Gastrocnemius medialis (tissue), 4 donors: ENCODE measurements at regions not wholly inside any gene's neighbourhood (a gene's known extent, or its start where the extent isn't known, plus 50 kb on each side); places are given as distances from the start of the nearest gene placed in this dataset.

ENCODE experiments used
- POLR2A ChIP-seq, 2 donors: fragments of 450-650 bp; IDR thresholded peaks; one replicate each; pipeline ENCODE4 v1.6.1; 2017; ENCODE audit warnings: antibody characterized with exemption in 2 of 2, mild to moderate bottlenecking in 2 of 2, moderate library complexity in 2 of 2
- TF ChIP-seq, protein P1 (sequence below), 5 experiments: fragments of 450-650 bp in 3 of 5; fragments of 200-600 bp in 2 of 5; sonication (generic) in 2 of 5; IDR thresholded peaks in 4 of 5; conservative IDR thresholded peaks in 1 of 5; 1 replicate in 4 of 5; 2 replicates in 1 of 5; pipeline ENCODE4 v1.5.1; 2016 to 2019; ENCODE audit warnings: antibody characterized with exemption in 5 of 5, mild to moderate bottlenecking in 3 of 5, moderate library complexity in 3 of 5

DNA sequence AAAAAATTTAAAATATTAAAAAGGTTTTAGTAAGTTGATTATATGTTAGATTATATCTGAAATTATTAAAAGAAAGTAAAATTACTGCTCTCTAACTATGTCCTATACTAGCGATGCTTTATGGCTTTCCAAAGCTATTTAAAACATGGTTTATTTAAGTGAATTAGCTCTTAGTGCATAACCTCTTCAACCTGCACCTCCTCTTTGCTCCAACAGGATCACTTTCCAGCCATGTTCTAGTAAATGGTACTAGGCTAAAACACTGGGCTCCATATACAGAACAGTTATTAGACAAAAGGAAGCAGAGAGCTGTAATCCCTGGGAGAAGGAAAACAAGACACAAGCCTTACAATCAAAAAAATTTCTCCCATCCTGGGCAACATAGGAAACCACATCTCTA is 314.9 kb upstream of the ECI2 start:
- TF ChIP-seq POLR2A (IDR thresholded peaks at IDR 0.05): no peak
- TF ChIP-seq, protein P1, sequence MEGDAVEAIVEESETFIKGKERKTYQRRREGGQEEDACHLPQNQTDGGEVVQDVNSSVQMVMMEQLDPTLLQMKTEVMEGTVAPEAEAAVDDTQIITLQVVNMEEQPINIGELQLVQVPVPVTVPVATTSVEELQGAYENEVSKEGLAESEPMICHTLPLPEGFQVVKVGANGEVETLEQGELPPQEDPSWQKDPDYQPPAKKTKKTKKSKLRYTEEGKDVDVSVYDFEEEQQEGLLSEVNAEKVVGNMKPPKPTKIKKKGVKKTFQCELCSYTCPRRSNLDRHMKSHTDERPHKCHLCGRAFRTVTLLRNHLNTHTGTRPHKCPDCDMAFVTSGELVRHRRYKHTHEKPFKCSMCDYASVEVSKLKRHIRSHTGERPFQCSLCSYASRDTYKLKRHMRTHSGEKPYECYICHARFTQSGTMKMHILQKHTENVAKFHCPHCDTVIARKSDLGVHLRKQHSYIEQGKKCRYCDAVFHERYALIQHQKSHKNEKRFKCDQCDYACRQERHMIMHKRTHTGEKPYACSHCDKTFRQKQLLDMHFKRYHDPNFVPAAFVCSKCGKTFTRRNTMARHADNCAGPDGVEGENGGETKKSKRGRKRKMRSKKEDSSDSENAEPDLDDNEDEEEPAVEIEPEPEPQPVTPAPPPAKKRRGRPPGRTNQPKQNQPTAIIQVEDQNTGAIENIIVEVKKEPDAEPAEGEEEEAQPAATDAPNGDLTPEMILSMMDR (IDR thresholded peaks at IDR 0.05 in 4 of 5, conservative IDR thresholded peaks at IDR 0.05 in 1 of 5): no peak
